H1 (cell line): ENCODE measurements at regions not wholly inside any gene's neighbourhood (a gene's known extent, or its start where the extent isn't known, plus 50 kb on each side); places are given as distances from the start of the nearest gene placed in this dataset.
A peak's percentile ranks its signal among the peaks of the same experiment; 100 is the strongest.

Experiments used
- CTCF ChIA-PET: fragments of 300-600 bp; sonication (Branson Sonifier 250); formaldehyde crosslinking; loops from one replicate; lab custom pipeline; 2021; ENCODE audit not compliant: partially characterized antibody; lab: Charles Lee
- POLR2A ChIA-PET: fragments of 300-600 bp; sonication (Branson Sonifier 250); formaldehyde crosslinking; loops from one replicate; lab custom pipeline; 2021; ENCODE audit warnings: inconsistent platforms; ENCODE audit not compliant: partially characterized antibody; lab: Charles Lee
- DNase-seq, 2 experiments: peaks; one replicate each; pipeline versions ENCODE4 v3.0.0 to v3.0.0-alpha.2; 2010 to 2022; ENCODE audit warnings: low spot score in 2 of 2, low read depth in 1 of 2, mixed read lengths in 1 of 2
- FAIRE-seq: peaks from 2 replicates; lab custom pipeline; 2011; peaks lifted over from hg19 to GRCh38; lab: Jason Lieb, UNC
- H2AFZ ChIP-seq: 2 replicates; pipeline ENCODE4 v1.8.1; 2012; ENCODE audit warnings: low read length, inconsistent platforms
- H2AK5ac ChIP-seq: 2 replicates; pipeline ENCODE4 v1.6.1; 2013; ENCODE audit warnings: low read depth, low read length
- H2BK120ac ChIP-seq: replicated peaks from 2 replicates; pipeline ENCODE3; 2013; ENCODE audit warnings: low read depth, low read length, inconsistent platforms
- H2BK12ac ChIP-seq: 2 replicates; pipeline ENCODE4 v1.6.1; 2013; ENCODE audit warnings: low read depth, low read length
- H2BK15ac ChIP-seq: 2 replicates; pipeline ENCODE4 v1.6.1; 2013; ENCODE audit warnings: low read length
- H2BK20ac ChIP-seq: 2 replicates; pipeline ENCODE4 v1.6.1; 2013; ENCODE audit warnings: low read length
- H2BK5ac ChIP-seq: 2 replicates; pipeline ENCODE4 v1.6.1; 2013; ENCODE audit warnings: low read depth, low read length
- H3K14ac ChIP-seq: 2 replicates; pipeline ENCODE4 v1.6.1; 2013; ENCODE audit warnings: inconsistent platforms; ENCODE audit not compliant: insufficient read length
- H3K18ac ChIP-seq: 2 replicates; pipeline ENCODE4 v1.6.1; 2013; ENCODE audit warnings: low read length; ENCODE audit errors: extremely low read depth
- H3K23ac ChIP-seq: 2 replicates; pipeline ENCODE4 v1.6.1; 2013; ENCODE audit warnings: inconsistent platforms; ENCODE audit not compliant: insufficient read length
- H3K23me2 ChIP-seq: 2 replicates; pipeline ENCODE4 v1.6.1; 2013; ENCODE audit warnings: low read depth, low read length
- H3K27ac ChIP-seq: 2 replicates; pipeline ENCODE4 v1.6.1; 2011; ENCODE audit warnings: low read depth, low read length, inconsistent platforms
- H3K27me3 ChIP-seq, 4 experiments: replicated peaks in 1 of 4; 1 replicate in 1 of 4; 2 replicates in 3 of 4; pipeline versions ENCODE4 v1.6.1 to v1.8.1; 2011 to 2013; ENCODE audit warnings: low read length in 3 of 4, mild to moderate bottlenecking in 3 of 4, inconsistent platforms in 2 of 4, mixed read lengths in 2 of 4, moderate library complexity in 1 of 4; ENCODE audit not compliant: control insufficient read depth in 3 of 4, insufficient read depth in 3 of 4; ENCODE audit errors: extremely low read depth in 1 of 4
- H3K36me3 ChIP-seq, 4 experiments: 2 replicates each; pipeline versions ENCODE4 v1.6.1 to v1.8.1; 2011 to 2013; ENCODE audit warnings: mild to moderate bottlenecking in 4 of 4, low read length in 3 of 4, moderate library complexity in 2 of 4, control low read depth in 1 of 4, inconsistent platforms in 1 of 4; ENCODE audit not compliant: insufficient read depth in 4 of 4, control insufficient read depth in 2 of 4
- H3K4ac ChIP-seq: replicated peaks from 2 replicates; pipeline ENCODE3; 2013; ENCODE audit warnings: low read length, low read depth, mixed read lengths, inconsistent platforms; ENCODE audit not compliant: insufficient read length
- H3K4me1 ChIP-seq, 4 experiments: replicated peaks in 1 of 4; 1 replicate in 1 of 4; 2 replicates in 3 of 4; pipeline versions ENCODE4 v1.6.1 to v1.8.1; 2011 to 2013; ENCODE audit warnings: low read length in 3 of 4, inconsistent platforms in 2 of 4, mixed read lengths in 1 of 4; ENCODE audit not compliant: insufficient read depth in 4 of 4, control insufficient read depth in 3 of 4
- H3K4me2 ChIP-seq, 2 experiments: 2 replicates each; pipeline versions ENCODE4 v1.6.1 to v1.8.1; 2011 to 2013; ENCODE audit warnings: low read depth in 2 of 2, low read length in 2 of 2, control low read depth in 1 of 2, inconsistent platforms in 1 of 2, mild to moderate bottlenecking in 1 of 2; ENCODE audit not compliant: insufficient read depth in 1 of 2
- H3K4me3 ChIP-seq, 4 experiments: fragments of 200-600, 300-600 bp in 1 of 4; sonication (generic), shearing (Covaris generic), sonication (Bioruptor Twin) in 1 of 4; 2 replicates each; pipeline versions ENCODE4 v1.5.1 to v1.8.1; 2011 to 2016; ENCODE audit warnings: low read length in 4 of 4, low read depth in 3 of 4, control low read depth in 2 of 4, inconsistent platforms in 2 of 4, mild to moderate bottlenecking in 2 of 4, mixed read lengths in 1 of 4, moderate library complexity in 1 of 4; ENCODE audit not compliant: insufficient read depth in 2 of 4; ENCODE audit errors: extremely low read depth in 1 of 4
- H3K56ac ChIP-seq: replicated peaks from 2 replicates; pipeline ENCODE3; 2013; ENCODE audit warnings: low read depth, mild to moderate bottlenecking, mixed read lengths, low read length, inconsistent platforms; ENCODE audit not compliant: insufficient read length
- H3K79me1 ChIP-seq: 2 replicates; pipeline ENCODE4 v1.6.1; 2013; ENCODE audit warnings: low read depth, low read length, control low read depth
- H3K79me2 ChIP-seq, 2 experiments: 2 replicates each; pipeline versions ENCODE4 v1.6.1 to v1.8.1; 2012 to 2013; ENCODE audit warnings: low read length in 2 of 2, mild to moderate bottlenecking in 2 of 2, inconsistent platforms in 1 of 2; ENCODE audit not compliant: insufficient read depth in 2 of 2, control insufficient read depth in 1 of 2
- H3K9ac ChIP-seq, 4 experiments: replicated peaks in 1 of 4; 1 replicate in 1 of 4; 2 replicates in 3 of 4; pipeline versions ENCODE4 v1.6.1 to v1.8.1; 2011 to 2013; ENCODE audit warnings: low read depth in 3 of 4, low read length in 3 of 4, control low read depth in 2 of 4, mild to moderate bottlenecking in 2 of 4, moderate library complexity in 2 of 4, inconsistent platforms in 1 of 4; ENCODE audit errors: extremely low read depth in 1 of 4
- H3K9me3 ChIP-seq, 2 experiments: 2 replicates each; pipeline versions ENCODE4 v1.6.1 to v1.8.1; 2012 to 2013; ENCODE audit warnings: mild to moderate bottlenecking in 2 of 2, moderate library complexity in 2 of 2, control low read depth in 1 of 2, inconsistent platforms in 1 of 2, low read depth in 1 of 2, low read length in 1 of 2, mixed read lengths in 1 of 2; ENCODE audit not compliant: insufficient read depth in 2 of 2
- H4K20me1 ChIP-seq, 2 experiments: replicated peaks in 1 of 2; 2 replicates each; pipeline versions ENCODE3 to v1.8.1; 2011 to 2013; ENCODE audit warnings: inconsistent platforms in 2 of 2, low read length in 2 of 2, mild to moderate bottlenecking in 1 of 2; ENCODE audit not compliant: insufficient read depth in 2 of 2, control insufficient read depth in 1 of 2
- H4K5ac ChIP-seq: 2 replicates; pipeline ENCODE4 v1.6.1; 2013; ENCODE audit warnings: low read length, low read depth, mixed read lengths, inconsistent platforms; ENCODE audit not compliant: insufficient read length
- H4K8ac ChIP-seq: 2 replicates; pipeline ENCODE4 v1.8.0; 2013; ENCODE audit warnings: mild to moderate bottlenecking, moderate library complexity, low read length, inconsistent platforms; ENCODE audit not compliant: insufficient read depth; ENCODE audit errors: extremely low read depth
- H4K91ac ChIP-seq: replicated peaks from 2 replicates; pipeline ENCODE3; 2013; ENCODE audit warnings: low read length, mixed read lengths, inconsistent platforms; ENCODE audit not compliant: insufficient read length
- BCL11A ChIP-seq, 2 experiments: IDR thresholded peaks; one replicate each; pipeline ENCODE4 v1.6.1; 2011; ENCODE audit warnings: low read depth in 2 of 2, low read length in 2 of 2, mild to moderate bottlenecking in 2 of 2
- CBX5 ChIP-seq: fragments of 300-800, 300-1000 bp; sonication (generic); IDR thresholded peaks from 2 replicates; pipeline ENCODE4 v1.7.1; 2016; ENCODE audit warnings: antibody characterized with exemption, low read length, low read depth
- CBX8 ChIP-seq: fragments of 300-800, 300-1000 bp; sonication (generic); IDR thresholded peaks from 2 replicates; pipeline ENCODE4 v1.7.1; 2016; ENCODE audit warnings: low read depth, low read length, borderline replicate concordance
- FOSL1 ChIP-seq: IDR thresholded peaks from 2 replicates; pipeline ENCODE4 v1.6.1; 2011; ENCODE audit warnings: mild to moderate bottlenecking, low read depth, low read length, moderate library complexity; ENCODE audit not compliant: insufficient read depth
- JUN ChIP-seq: IDR thresholded peaks from 2 replicates; pipeline ENCODE4 v1.6.1; 2011; ENCODE audit warnings: low read depth, mild to moderate bottlenecking, improper control_type of control experiment, low read length
- KDM1A ChIP-seq: fragments of 200-600, 300-600 bp; sonication (generic); IDR thresholded peaks from 2 replicates; pipeline ENCODE4 v1.7.1; 2016; ENCODE audit warnings: mild to moderate bottlenecking, low read length, borderline replicate concordance
- KDM4A ChIP-seq: IDR thresholded peaks from one replicate; pipeline ENCODE4 v1.7.1; 2012; ENCODE audit warnings: low read depth, mild to moderate bottlenecking, moderate library complexity, low read length, inconsistent platforms; ENCODE audit not compliant: severe bottlenecking
- RBBP5 ChIP-seq: IDR thresholded peaks from 2 replicates; pipeline ENCODE4 v1.7.1; 2012; ENCODE audit warnings: low read depth, mild to moderate bottlenecking, inconsistent platforms, low read length, moderate library complexity, borderline replicate concordance
- SAP30 ChIP-seq: fragments of 300-600 bp; sonication (generic); IDR thresholded peaks from 2 replicates; pipeline ENCODE4 v1.7.1; 2012; ENCODE audit warnings: low read length, moderate library complexity, mild to moderate bottlenecking, inconsistent platforms; ENCODE audit not compliant: insufficient read depth, insufficient replicate concordance
- SRF ChIP-seq: IDR thresholded peaks from 2 replicates; pipeline ENCODE4 v1.6.1; 2011; ENCODE audit warnings: mild to moderate bottlenecking, low read depth, low read length, moderate library complexity
- TAF7 ChIP-seq: optimal IDR thresholded peaks from 2 replicates; pipeline ENCODE3; 2011; ENCODE audit warnings: low read depth, mild to moderate bottlenecking, inconsistent platforms, low read length, moderate library complexity, borderline replicate concordance
- TCF12 ChIP-seq: IDR thresholded peaks from 2 replicates; pipeline ENCODE4 v1.6.1; 2011; ENCODE audit warnings: low read depth, mild to moderate bottlenecking, low read length
- YY1 ChIP-seq: IDR thresholded peaks from 2 replicates; pipeline ENCODE4 v1.6.1; 2011; ENCODE audit warnings: low read depth, mild to moderate bottlenecking, low read length
- WGBS, 2 experiments: shearing (Covaris generic) in 1 of 2; methylation state at CpG; one replicate each; pipeline versions ENCODE4 v1.1.6 to v1.1.7; 2013 to 2015; ENCODE audit warnings: low lambda C conversion rate in 2 of 2, mixed read lengths in 2 of 2, inconsistent platforms in 1 of 2, low coverage in 1 of 2, missing lambda C conversion rate in 1 of 2; ENCODE audit not compliant: insufficient replicate concordance in 2 of 2, insufficient coverage in 1 of 2, insufficient read length in 1 of 2; ENCODE audit errors: extremely low coverage in 1 of 2, missing lambda C conversion rate in 1 of 2; 5-methylcytosine and 5-hydroxymethylcytosine counted together

- Histone ChIP-seq H2BK120ac (no peak overlapping the region), H2AFZ (no peak overlapping the region), H3K27me3 (no peaks in the 10 kb centered on the region), H4K20me1 (no peaks in the 10 kb centered on the region), H4K91ac (no peak overlapping the region), H3K4me2 (no peak overlapping the region), H3K27ac (no peak overlapping the region), H3K4me3 (no peak overlapping the region), H4K8ac (peak overlapping the region; percentile 53; the same call in 1 of the 2 replicates), H2BK12ac (no peak overlapping the region), H3K79me2 (no peaks in the 10 kb centered on the region), H2BK20ac (no peak overlapping the region), H3K18ac (no peak overlapping the region), H2BK15ac (no peak overlapping the region), H3K4me1 (no peaks in the 10 kb centered on the region; a peak in 1 of 7 replicates), H2BK5ac (no peak overlapping the region), H3K9me3 (no peaks in the 10 kb centered on the region), H3K23me2 (no peaks in the 10 kb centered on the region), H3K79me1 (no peaks in the 10 kb centered on the region), H3K14ac (no peak overlapping the region), H3K4ac (no peak overlapping the region), H4K5ac (no peak overlapping the region), H3K36me3 (no peaks in the 10 kb centered on the region), H2AK5ac (no peak overlapping the region), H3K56ac (no peak overlapping the region), H3K23ac (no peak overlapping the region), H3K9ac (no peak overlapping the region)
- ChIA-PET CTCF (interaction anchor here (0.7 to 1.3 kb wide), 3 partner anchors 10 to 56 kb away, joined by 3 to 6 read pairs (median 3); no protein-coding TSS in a partner anchor), POLR2A (interaction anchor here (0.6 to 1.5 kb wide), 2 partner anchors 12 to 104 kb away, joined by 3 read pairs; no protein-coding TSS in a partner anchor)
- DNase-seq (no peak), FAIRE-seq (no peak)
- TF ChIP-seq FOSL1: no peak
- TF ChIP-seq BCL11A (IDR thresholded peaks at IDR 0.05; ENCODE audit: low read depth in 2 of 2, low read length in 2 of 2): no peak
- no peak for TF ChIP-seq SAP30
- TF ChIP-seq RBBP5: no peak
- no peak for TF ChIP-seq SRF
- TF ChIP-seq KDM4A: no peak
- TF ChIP-seq CBX5: no peak
- no peak for TF ChIP-seq TCF12
- no peak for TF ChIP-seq KDM1A
- TF ChIP-seq CBX8: no peak
- no peak for TF ChIP-seq TAF7
- TF ChIP-seq JUN: no peak
- TF ChIP-seq YY1: no peak
- WGBS, 2 experiments: 91% methylated on average over 6 of the region's 6 CpGs; no CpG with 5 or more reads in 1 of the 2 experiments
Measured at GRCh38 chr12:7583471-7583870, 79.9 kb upstream of the CD163 start.
